ENCODE measurements at regions not wholly inside any gene's neighbourhood (a gene's known extent, or its start where the extent isn't known, plus 50 kb on each side); places are given as distances from the start of the nearest gene placed in this dataset.

GRCh38 chr1:239178961-239179360 is 207.4 kb upstream of the CHRM3 start:
- no peak for TF ChIP-seq CTCF (IDR thresholded peaks at IDR 0.05; ENCODE audit: low read depth, low read length)
- no peaks in the 10 kb centered on the region for H3K27me3 ChIP-seq (ENCODE audit: control insufficient read depth, insufficient read depth, low read length)
- no peak overlapping the region for H3K4me3 ChIP-seq (ENCODE audit: low read depth, low read length)
- no peak overlapping the region for H3K27ac ChIP-seq (ENCODE audit: low read depth, low read length)
- H3K9me3 ChIP-seq (ENCODE audit: control insufficient read depth, insufficient read depth, low read length), result peaks cover 11% of the 10 kb centered on the region
- POLR2A ChIA-PET, result no interaction called here
- CTCF ChIA-PET, result no interaction called here
- no peak for DNase-seq (ENCODE audit: low read depth, low spot score)

GRCh38 chr1:239174880-239175279 is 211.5 kb upstream of the CHRM3 start:
- no peak for DNase-seq (ENCODE audit: low read depth, low spot score)
- no peak overlapping the region for H3K27ac ChIP-seq (ENCODE audit: low read depth, low read length)
- peaks cover 7% of the 10 kb centered on the region for H3K9me3 ChIP-seq (ENCODE audit: control insufficient read depth, insufficient read depth, low read length)
- no peak for TF ChIP-seq CTCF (IDR thresholded peaks at IDR 0.05; ENCODE audit: low read depth, low read length)
- POLR2A ChIA-PET, result no interaction called here
- H3K4me3 ChIP-seq (ENCODE audit: low read depth, low read length), result no peak overlapping the region
- no peaks in the 10 kb centered on the region for H3K27me3 ChIP-seq (ENCODE audit: control insufficient read depth, insufficient read depth, low read length)
- CTCF ChIA-PET, result no interaction called here

GRCh38 chr1:239170828-239171227 is 215.5 kb upstream of the CHRM3 start:
- POLR2A ChIA-PET, result no interaction called here
- CTCF ChIA-PET, result no interaction called here
- Histone ChIP-seq H3K27me3 (ENCODE audit: control insufficient read depth, insufficient read depth, low read length) (no peaks in the 10 kb centered on the region), H3K27ac (ENCODE audit: low read depth, low read length) (no peak overlapping the region), H3K9me3 (ENCODE audit: control insufficient read depth, insufficient read depth, low read length) (peaks cover 3% of the 10 kb centered on the region; the same call in 1 of the 2 replicates), H3K4me3 (ENCODE audit: low read depth, low read length) (no peak overlapping the region)
- TF ChIP-seq CTCF (IDR thresholded peaks at IDR 0.05; ENCODE audit: low read depth, low read length), result no peak
- no peak for DNase-seq (ENCODE audit: low read depth, low spot score)

- ChIA-PET POLR2A (no interaction called here), CTCF (no interaction called here)
- TF ChIP-seq CTCF (IDR thresholded peaks at IDR 0.05; ENCODE audit: low read depth, low read length), result no peak
- H3K4me3 ChIP-seq (ENCODE audit: low read depth, low read length), result no peak overlapping the region
- no peak overlapping the region for H3K27ac ChIP-seq (ENCODE audit: low read depth, low read length)
- DNase-seq (ENCODE audit: low read depth, low spot score), result no peak
- H3K27me3 ChIP-seq (ENCODE audit: control insufficient read depth, insufficient read depth, low read length), result no peaks in the 10 kb centered on the region
- peaks cover 3% of the 10 kb centered on the region; the same call in 1 of the 2 replicates for H3K9me3 ChIP-seq (ENCODE audit: control insufficient read depth, insufficient read depth, low read length)
Measured at GRCh38 chr1:239169276-239169675, 217.1 kb upstream of the CHRM3 start.

- Histone ChIP-seq H3K9me3 (ENCODE audit: control insufficient read depth, insufficient read depth, low read length) (peaks cover 4% of the 10 kb centered on the region; the same call in 1 of the 2 replicates), H3K27ac (ENCODE audit: low read depth, low read length) (no peak overlapping the region), H3K27me3 (ENCODE audit: control insufficient read depth, insufficient read depth, low read length) (no peaks in the 10 kb centered on the region), H3K4me3 (ENCODE audit: low read depth, low read length) (no peak overlapping the region)
- TF ChIP-seq CTCF (IDR thresholded peaks at IDR 0.05; ENCODE audit: low read depth, low read length), result no peak
- no peak for DNase-seq (ENCODE audit: low read depth, low spot score)
- POLR2A ChIA-PET, result no interaction called here
- CTCF ChIA-PET, result no interaction called here
Measured at GRCh38 chr1:239164451-239165180, 221.8 kb upstream of the CHRM3 start.
